ENCODE measurements at regions not wholly inside any gene's neighbourhood (a gene's known extent, or its start where the extent isn't known, plus 50 kb on each side); places are given as distances from the start of the nearest gene placed in this dataset.

DNA sequence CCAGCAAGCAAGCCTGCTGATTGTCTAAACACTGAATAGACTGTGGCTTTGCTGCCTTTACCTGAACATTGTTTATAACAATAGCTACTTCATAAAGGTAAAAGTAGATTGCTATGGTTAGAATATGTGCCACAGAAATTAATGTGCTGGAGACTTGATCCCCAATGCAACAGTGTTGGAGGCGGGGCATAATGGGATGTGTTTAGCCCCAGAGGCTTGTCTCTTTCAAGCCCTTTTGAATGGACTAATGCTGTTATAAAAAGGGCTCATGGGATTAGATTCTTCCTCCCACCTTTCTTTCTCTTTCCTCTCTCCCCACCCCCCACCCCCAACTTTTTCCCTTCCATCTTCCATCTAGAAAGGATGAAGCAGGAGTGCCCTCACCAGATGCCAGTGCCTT lies 80.2 kb upstream of the PPP2R5A start:
- H3K9me1 ChIP-seq (replicated peaks; ENCODE audit: control insufficient read depth, extremely low read depth, insufficient read depth, low read length): no peaks in the 10 kb centered on the region
- H3K4me2 ChIP-seq (ENCODE audit: insufficient read depth, low read length): no peak overlapping the region
- DNase-seq (ENCODE audit: low read depth, low spot score) (no peak), FAIRE-seq (no peak)
- no peak overlapping the region for H3K27ac ChIP-seq (ENCODE audit: insufficient read depth, low read depth, low read length)
- H3K4me1 ChIP-seq (ENCODE audit: control insufficient read depth, extremely low read depth, insufficient read depth, low read length): peaks cover 8% of the 10 kb centered on the region
- H3K27me3 ChIP-seq (ENCODE audit: control insufficient read depth in 2 of 2, insufficient read depth in 2 of 2, low read length in 2 of 2): peaks cover 0 to 1% of the 10 kb centered on the region in 2 experiments
- no peaks in the 10 kb centered on the region for H3K9me3 ChIP-seq (replicated peaks; ENCODE audit: control insufficient read depth, insufficient read depth, low read length)
- H2AFZ ChIP-seq (ENCODE audit: low read depth, low read length): no peak overlapping the region
- H3K9ac ChIP-seq (replicated peaks; ENCODE audit: extremely low read depth, insufficient read depth, low read length): no peak overlapping the region
- intact Hi-C loops (cut with micrococcal nuclease): no loop called here
- dilution Hi-C loops (cut with MboI; ENCODE audit: extremely low pct_ligation_motif_present, low sequenced_read_pairs): no loop called here
- no TSS peak for BruUV-seq (replicated peaks)
- no peak for TF ChIP-seq EZH2 (IDR thresholded peaks at IDR 0.05; ENCODE audit: borderline replicate concordance, low read depth, low read length, severe bottlenecking)
- no peaks in the 10 kb centered on the region for H3K36me3 ChIP-seq (ENCODE audit: control insufficient read depth in 2 of 2, extremely low read depth in 1 of 2, insufficient read depth in 2 of 2, low read length in 2 of 2)
- POLR2A ChIA-PET: no interaction called here
- CTCF ChIA-PET: no interaction called here
- H3K79me2 ChIP-seq (ENCODE audit: control insufficient read depth, insufficient read depth, low read length): no peaks in the 10 kb centered on the region
- H4K20me1 ChIP-seq (replicated peaks; ENCODE audit: control insufficient read depth, extremely low read depth, insufficient read depth, low read length): no peaks in the 10 kb centered on the region
- no peak overlapping the region for H3K4me3 ChIP-seq (replicated peaks in 1 of 3; ENCODE audit: insufficient read depth in 1 of 3, low read depth in 1 of 3, low read length in 3 of 3)

DNA sequence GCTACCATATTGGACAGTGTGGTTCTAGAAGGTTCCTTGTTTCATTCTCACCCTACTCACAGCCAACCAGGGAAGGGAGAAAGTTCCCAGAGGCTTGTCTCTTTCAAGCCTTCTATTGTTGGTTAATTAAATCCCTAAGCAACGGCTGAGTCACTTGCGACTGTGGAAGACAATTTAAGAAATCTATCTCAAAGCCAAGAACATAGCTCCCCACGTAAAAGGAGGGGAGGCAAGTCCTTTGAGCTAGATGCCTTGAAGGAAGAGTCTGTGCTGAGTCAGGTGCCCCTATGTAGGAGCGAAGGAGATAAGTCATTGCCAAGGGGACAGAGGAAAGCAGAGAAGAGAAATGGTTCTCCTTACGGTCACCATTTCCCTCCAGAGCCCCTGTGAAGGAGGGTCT lies 79.4 kb upstream of the PPP2R5A start:
- Histone ChIP-seq H3K36me3 (ENCODE audit: control insufficient read depth in 2 of 2, extremely low read depth in 1 of 2, insufficient read depth in 2 of 2, low read length in 2 of 2) (no peaks in the 10 kb centered on the region), H3K9ac (replicated peaks; ENCODE audit: extremely low read depth, insufficient read depth, low read length) (no peak overlapping the region), H4K20me1 (replicated peaks; ENCODE audit: control insufficient read depth, extremely low read depth, insufficient read depth, low read length) (no peaks in the 10 kb centered on the region), H3K4me1 (ENCODE audit: control insufficient read depth, extremely low read depth, insufficient read depth, low read length) (peaks cover 8% of the 10 kb centered on the region), H3K9me1 (replicated peaks; ENCODE audit: control insufficient read depth, extremely low read depth, insufficient read depth, low read length) (no peaks in the 10 kb centered on the region), H3K4me3 (replicated peaks in 1 of 3; ENCODE audit: insufficient read depth in 1 of 3, low read depth in 1 of 3, low read length in 3 of 3) (no peak overlapping the region), H3K4me2 (ENCODE audit: insufficient read depth, low read length) (no peak overlapping the region), H3K27me3 (ENCODE audit: control insufficient read depth in 2 of 2, insufficient read depth in 2 of 2, low read length in 2 of 2) (peaks cover 0 to 3% of the 10 kb centered on the region in 2 experiments), H3K9me3 (replicated peaks; ENCODE audit: control insufficient read depth, insufficient read depth, low read length) (no peaks in the 10 kb centered on the region), H2AFZ (ENCODE audit: low read depth, low read length) (no peak overlapping the region), H3K27ac (ENCODE audit: insufficient read depth, low read depth, low read length) (no peak overlapping the region), H3K79me2 (ENCODE audit: control insufficient read depth, insufficient read depth, low read length) (no peaks in the 10 kb centered on the region)
- intact Hi-C loops (cut with micrococcal nuclease): no loop called here
- CTCF ChIA-PET: no interaction called here
- dilution Hi-C loops (cut with MboI; ENCODE audit: extremely low pct_ligation_motif_present, low sequenced_read_pairs): no loop called here
- no peak for TF ChIP-seq MYC (IDR thresholded peaks at IDR 0.05; ENCODE audit: low read depth, low read length)
- no peak for TF ChIP-seq GATA2 (IDR thresholded peaks at IDR 0.05; ENCODE audit: insufficient read depth, insufficient read length, low read depth, low read length)
- no peak for TF ChIP-seq JUN (IDR thresholded peaks at IDR 0.05; ENCODE audit: borderline replicate concordance, insufficient read depth, insufficient read length, low read depth)
- TF ChIP-seq FOS (IDR thresholded peaks at IDR 0.05; ENCODE audit: borderline replicate concordance, insufficient read depth, low read length): no peak
- no TSS peak for BruUV-seq (replicated peaks)
- FAIRE-seq: no peak
- no peak for DNase-seq (ENCODE audit: low read depth, low spot score)
- POLR2A ChIA-PET: no interaction called here
